ENCODE measurements at regions not wholly inside any gene's neighbourhood (a gene's known extent, or its start where the extent isn't known, plus 50 kb on each side); places are given as distances from the start of the nearest gene placed in this dataset.

- POLR2A ChIA-PET, result interaction anchor here (0.6 kb wide), 1 partner anchor 82 kb away, joined by 3 read pairs; no protein-coding TSS in a partner anchor
- peaks cover 7% of the 10 kb centered on the region for H3K36me3 Mint-ChIP-seq
Measured at GRCh38 chr3:137204409-137204808, 246.6 kb downstream of the IL20RB start.

GRCh38 chr3:137205394-137206045, 247.7 kb downstream of the IL20RB start:
- no peak overlapping the region for H3K4me3 Mint-ChIP-seq
- DNase-seq (ENCODE audit: low spot score), result no peak
- POLR2A ChIA-PET, result no interaction called here
- peaks cover 2% of the 10 kb centered on the region for H3K9me3 Mint-ChIP-seq
- CTCF ChIA-PET, result interaction anchor here (2.6 kb wide), 1 partner anchor 95 kb away, joined by 10 read pairs; no protein-coding TSS in a partner anchor
- H3K27me3 Mint-ChIP-seq (ENCODE audit: low read depth), result no peaks in the 10 kb centered on the region; the same call in 1 of the 2 replicates
- H3K27ac Mint-ChIP-seq, result no peak overlapping the region
- peaks cover 7% of the 10 kb centered on the region; the same call in 1 of the 2 replicates for H3K4me1 Mint-ChIP-seq
- ATAC-seq, result no peak
- TF ChIP-seq ZNF263 (CRISPR knock-in tag; IDR thresholded peaks at IDR 0.05; ENCODE audit: low read depth) (no peak), FOXJ3 (CRISPR knock-in tag; IDR thresholded peaks at IDR 0.05; ENCODE audit: borderline replicate concordance) (no peak), MYBL2 (CRISPR knock-in tag; IDR thresholded peaks at IDR 0.05) (no peak)
- H3K36me3 Mint-ChIP-seq, result no peaks in the 10 kb centered on the region

More at GRCh38 chr3:137204409-137204808, 246.6 kb downstream of the IL20RB start:
- no peak for TF ChIP-seq ETV6 (CRISPR knock-in tag; IDR thresholded peaks at IDR 0.05)
- no peak for TF ChIP-seq FOXP4 (CRISPR knock-in tag; IDR thresholded peaks at IDR 0.05)
- no peak for TF ChIP-seq MAX (CRISPR knock-in tag; IDR thresholded peaks at IDR 0.05)
- no peak for TF ChIP-seq ATF6 (CRISPR knock-in tag; IDR thresholded peaks at IDR 0.05)
- Mint-ChIP-seq H3K27ac (no peak overlapping the region), H3K27me3 (ENCODE audit: low read depth) (no peaks in the 10 kb centered on the region; the same call in none of the 2 replicates), H3K4me3 (no peak overlapping the region), H3K4me1 (peaks cover 7% of the 10 kb centered on the region; the same call in 1 of the 2 replicates), H3K9me3 (peaks cover 8% of the 10 kb centered on the region)
- ATAC-seq (no peak), DNase-seq (ENCODE audit: low spot score) (no peak)
- CTCF ChIA-PET, result interaction anchor here (1.5 to 2.6 kb wide), 2 partner anchors 13 to 94 kb away, joined by 4 to 10 read pairs; no protein-coding TSS in a partner anchor

- H3K9me3 Mint-ChIP-seq, result peaks cover 4% of the 10 kb centered on the region
- ATAC-seq (no peak), DNase-seq (ENCODE audit: low spot score) (no peak)
- peaks cover 7% of the 10 kb centered on the region; the same call in 1 of the 2 replicates for H3K4me1 Mint-ChIP-seq
- no peak overlapping the region for H3K27ac Mint-ChIP-seq
- POLR2A ChIA-PET, result no interaction called here
- H3K27me3 Mint-ChIP-seq (ENCODE audit: low read depth), result no peaks in the 10 kb centered on the region; the same call in 1 of the 2 replicates
- TF ChIP-seq E2F4 (CRISPR knock-in tag; IDR thresholded peaks at IDR 0.05; ENCODE audit: borderline replicate concordance, low read depth), result no peak
- no peak for TF ChIP-seq ZNF396 (CRISPR knock-in tag; IDR thresholded peaks at IDR 0.05; ENCODE audit: borderline replicate concordance)
- no peak for TF ChIP-seq ATF2 (CRISPR knock-in tag; IDR thresholded peaks at IDR 0.05; ENCODE audit: borderline replicate concordance, low read depth)
- CTCF ChIA-PET, result interaction anchor here (0.9 kb wide), 1 partner anchor 10 kb away, joined by 3 read pairs; no protein-coding TSS in a partner anchor
- H3K36me3 Mint-ChIP-seq, result no peaks in the 10 kb centered on the region
- H3K4me3 Mint-ChIP-seq, result no peak overlapping the region
Measured at GRCh38 chr3:137207616-137208015, 249.8 kb downstream of the IL20RB start.

Measured in WTC11 (cell line).